H1 (cell line): ENCODE measurements at regions not wholly inside any gene's neighbourhood (a gene's known extent, or its start where the extent isn't known, plus 50 kb on each side); places are given as distances from the start of the nearest gene placed in this dataset.

Experiments
- CBX8 ChIP-seq: fragments of 300-800, 300-1000 bp; sonication (generic); IDR thresholded peaks from 2 replicates; pipeline ENCODE4 v1.7.1; 2016; ENCODE audit warnings: low read depth, low read length, borderline replicate concordance
- KDM5A ChIP-seq: fragments of 200-600 bp; IDR thresholded peaks from 2 replicates; pipeline ENCODE4 v1.7.1; 2012; ENCODE audit warnings: mild to moderate bottlenecking, low read length, inconsistent platforms, mixed read lengths
- MAFK ChIP-seq: IDR thresholded peaks from 2 replicates; pipeline ENCODE4 v1.6.1; 2012; ENCODE audit warnings: low read depth, mild to moderate bottlenecking, improper control_type of control experiment, low read length
- POLR2A ChIP-seq, 2 experiments: IDR thresholded peaks; 1 replicate in 1 of 2; 2 replicates in 1 of 2; pipeline ENCODE4 v1.6.1; 2011; ENCODE audit warnings: low read depth in 2 of 2, low read length in 2 of 2, mild to moderate bottlenecking in 2 of 2; ENCODE audit errors: control extremely low read depth in 1 of 2
- POLR2AphosphoS5 ChIP-seq: IDR thresholded peaks from 2 replicates; pipeline ENCODE4 v1.6.1; 2011; ENCODE audit warnings: low read depth, low read length
- POU5F1 ChIP-seq: IDR thresholded peaks from 2 replicates; pipeline ENCODE4 v1.6.1; 2011; ENCODE audit warnings: low read depth, mild to moderate bottlenecking, low read length, moderate library complexity
- SIRT6 ChIP-seq: IDR thresholded peaks from one replicate; pipeline ENCODE4 v1.7.1; 2012; ENCODE audit warnings: low read length, inconsistent platforms
- TF ChIP-seq, protein P1 (sequence below), 3 experiments: IDR thresholded peaks; 1 replicate in 2 of 3; 2 replicates in 1 of 3; pipeline versions ENCODE4 v1.5.1 to v1.6.1; 2011; ENCODE audit warnings: low read length in 3 of 3, mild to moderate bottlenecking in 3 of 3, inconsistent platforms in 2 of 3, low read depth in 1 of 3, moderate library complexity in 1 of 3; ENCODE audit not compliant: insufficient read depth in 1 of 3; ENCODE audit errors: control extremely low read depth in 1 of 3

- no peak for TF ChIP-seq SIRT6
- TF ChIP-seq POLR2AphosphoS5 = no peak
- TF ChIP-seq, protein P1, sequence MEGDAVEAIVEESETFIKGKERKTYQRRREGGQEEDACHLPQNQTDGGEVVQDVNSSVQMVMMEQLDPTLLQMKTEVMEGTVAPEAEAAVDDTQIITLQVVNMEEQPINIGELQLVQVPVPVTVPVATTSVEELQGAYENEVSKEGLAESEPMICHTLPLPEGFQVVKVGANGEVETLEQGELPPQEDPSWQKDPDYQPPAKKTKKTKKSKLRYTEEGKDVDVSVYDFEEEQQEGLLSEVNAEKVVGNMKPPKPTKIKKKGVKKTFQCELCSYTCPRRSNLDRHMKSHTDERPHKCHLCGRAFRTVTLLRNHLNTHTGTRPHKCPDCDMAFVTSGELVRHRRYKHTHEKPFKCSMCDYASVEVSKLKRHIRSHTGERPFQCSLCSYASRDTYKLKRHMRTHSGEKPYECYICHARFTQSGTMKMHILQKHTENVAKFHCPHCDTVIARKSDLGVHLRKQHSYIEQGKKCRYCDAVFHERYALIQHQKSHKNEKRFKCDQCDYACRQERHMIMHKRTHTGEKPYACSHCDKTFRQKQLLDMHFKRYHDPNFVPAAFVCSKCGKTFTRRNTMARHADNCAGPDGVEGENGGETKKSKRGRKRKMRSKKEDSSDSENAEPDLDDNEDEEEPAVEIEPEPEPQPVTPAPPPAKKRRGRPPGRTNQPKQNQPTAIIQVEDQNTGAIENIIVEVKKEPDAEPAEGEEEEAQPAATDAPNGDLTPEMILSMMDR (IDR thresholded peaks at IDR 0.05; ENCODE audit: control extremely low read depth in 1 of 3, insufficient read depth in 1 of 3, low read depth in 1 of 3, low read length in 3 of 3) = no peak
- TF ChIP-seq MAFK = no peak
- TF ChIP-seq POLR2A (IDR thresholded peaks at IDR 0.05; ENCODE audit: control extremely low read depth in 1 of 2, low read depth in 2 of 2, low read length in 2 of 2) = no peak
- no peak for TF ChIP-seq POU5F1
- no peak for TF ChIP-seq KDM5A
- TF ChIP-seq CBX8 = no peak
Measured at GRCh38 chr3:6182476-6182875, 678.4 kb upstream of the GRM7 start.
